ENCODE measurements at regions not wholly inside any gene's neighbourhood (a gene's known extent, or its start where the extent isn't known, plus 50 kb on each side); places are given as distances from the start of the nearest gene placed in this dataset.

DNA sequence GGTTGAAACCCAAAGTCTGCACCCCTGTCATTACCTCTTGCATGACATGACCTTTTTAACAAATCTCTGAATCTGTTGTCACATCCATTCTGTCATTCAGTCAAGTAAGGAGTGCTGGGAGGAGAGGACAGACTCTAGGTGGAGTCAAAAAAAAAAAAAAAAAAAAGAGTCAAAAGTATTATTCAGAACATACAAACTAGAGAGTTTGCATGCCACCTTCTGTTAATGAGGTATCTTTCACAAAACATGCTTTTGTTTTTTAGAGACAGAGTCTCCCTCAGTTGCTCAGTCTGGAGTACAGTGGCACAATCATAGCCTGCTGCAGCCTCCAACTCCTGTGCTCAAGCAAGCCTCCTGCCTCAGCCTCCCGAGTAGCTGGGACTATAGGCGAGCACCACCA is 81.6 kb upstream of the ARMC3 start:
- no peaks in the 10 kb centered on the region for H3K36me3 ChIP-seq
- TF ChIP-seq, protein P1, sequence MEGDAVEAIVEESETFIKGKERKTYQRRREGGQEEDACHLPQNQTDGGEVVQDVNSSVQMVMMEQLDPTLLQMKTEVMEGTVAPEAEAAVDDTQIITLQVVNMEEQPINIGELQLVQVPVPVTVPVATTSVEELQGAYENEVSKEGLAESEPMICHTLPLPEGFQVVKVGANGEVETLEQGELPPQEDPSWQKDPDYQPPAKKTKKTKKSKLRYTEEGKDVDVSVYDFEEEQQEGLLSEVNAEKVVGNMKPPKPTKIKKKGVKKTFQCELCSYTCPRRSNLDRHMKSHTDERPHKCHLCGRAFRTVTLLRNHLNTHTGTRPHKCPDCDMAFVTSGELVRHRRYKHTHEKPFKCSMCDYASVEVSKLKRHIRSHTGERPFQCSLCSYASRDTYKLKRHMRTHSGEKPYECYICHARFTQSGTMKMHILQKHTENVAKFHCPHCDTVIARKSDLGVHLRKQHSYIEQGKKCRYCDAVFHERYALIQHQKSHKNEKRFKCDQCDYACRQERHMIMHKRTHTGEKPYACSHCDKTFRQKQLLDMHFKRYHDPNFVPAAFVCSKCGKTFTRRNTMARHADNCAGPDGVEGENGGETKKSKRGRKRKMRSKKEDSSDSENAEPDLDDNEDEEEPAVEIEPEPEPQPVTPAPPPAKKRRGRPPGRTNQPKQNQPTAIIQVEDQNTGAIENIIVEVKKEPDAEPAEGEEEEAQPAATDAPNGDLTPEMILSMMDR (IDR thresholded peaks at IDR 0.05): no peak
- intact Hi-C loops (cut with DNase I): no loop called here
- no peak overlapping the region for H3K4me3 ChIP-seq
- H3K27me3 ChIP-seq: no peaks in the 10 kb centered on the region
- DNase-seq: no peak
- no peak for ATAC-seq
- H3K27ac ChIP-seq: no peak overlapping the region
- peaks cover 15% of the 10 kb centered on the region for H3K4me1 ChIP-seq
- no peaks in the 10 kb centered on the region for H3K9me3 ChIP-seq

DNA sequence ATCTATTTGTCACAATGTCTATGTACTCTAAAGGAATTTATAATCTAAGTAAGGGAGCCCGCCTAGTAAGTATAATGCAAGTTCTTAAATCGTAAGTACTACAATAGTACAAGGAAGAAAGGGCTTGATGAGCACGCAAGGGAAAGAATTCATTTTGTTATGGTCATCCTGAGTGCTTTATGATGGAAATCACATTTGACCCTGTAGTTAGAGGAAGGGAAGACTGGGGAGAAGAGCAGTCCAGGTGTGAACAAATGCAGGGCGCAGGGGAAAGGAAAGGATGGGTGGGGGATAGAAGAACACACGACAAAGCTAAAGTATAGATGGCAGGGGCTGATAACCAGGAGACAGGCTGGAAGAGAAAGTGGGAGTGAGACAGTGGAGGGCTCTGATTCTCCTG is 88.2 kb upstream of the ARMC3 start:
- TF ChIP-seq, protein P1 (IDR thresholded peaks at IDR 0.05): no peak
- Histone ChIP-seq H3K9me3 (no peaks in the 10 kb centered on the region), H3K4me3 (no peak overlapping the region), H3K4me1 (no peaks in the 10 kb centered on the region), H3K27me3 (no peaks in the 10 kb centered on the region), H3K27ac (no peak overlapping the region), H3K36me3 (no peaks in the 10 kb centered on the region)
- intact Hi-C loops (cut with DNase I): no loop called here
- no peak for DNase-seq
- ATAC-seq: no peak

DNA sequence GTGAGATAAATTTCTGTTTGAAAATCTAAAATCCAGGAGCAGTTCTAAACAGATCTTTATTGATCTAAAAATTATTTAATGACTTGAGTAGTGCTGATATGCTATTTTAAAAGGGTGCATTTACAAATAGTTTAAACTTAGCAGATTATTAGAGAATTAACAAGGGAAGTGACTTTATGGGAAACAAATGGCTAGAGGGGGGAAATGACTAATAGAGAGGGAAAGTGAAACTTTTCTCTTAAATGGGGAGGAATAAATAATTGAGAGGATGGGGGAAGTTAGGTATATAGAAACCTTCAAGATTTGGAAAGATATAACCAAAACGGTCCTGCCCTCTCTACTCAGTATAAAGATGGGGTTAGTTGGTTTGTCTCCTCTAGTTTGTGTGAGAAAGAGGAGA is 90.1 kb upstream of the ARMC3 start:
- Histone ChIP-seq H3K27me3 (no peaks in the 10 kb centered on the region), H3K27ac (no peak overlapping the region), H3K9me3 (no peaks in the 10 kb centered on the region), H3K36me3 (no peaks in the 10 kb centered on the region), H3K4me3 (no peak overlapping the region), H3K4me1 (no peaks in the 10 kb centered on the region)
- TF ChIP-seq, protein P1 (IDR thresholded peaks at IDR 0.05): no peak
- ATAC-seq (no peak), DNase-seq (no peak)
- intact Hi-C loops (cut with DNase I): no loop called here

DNA sequence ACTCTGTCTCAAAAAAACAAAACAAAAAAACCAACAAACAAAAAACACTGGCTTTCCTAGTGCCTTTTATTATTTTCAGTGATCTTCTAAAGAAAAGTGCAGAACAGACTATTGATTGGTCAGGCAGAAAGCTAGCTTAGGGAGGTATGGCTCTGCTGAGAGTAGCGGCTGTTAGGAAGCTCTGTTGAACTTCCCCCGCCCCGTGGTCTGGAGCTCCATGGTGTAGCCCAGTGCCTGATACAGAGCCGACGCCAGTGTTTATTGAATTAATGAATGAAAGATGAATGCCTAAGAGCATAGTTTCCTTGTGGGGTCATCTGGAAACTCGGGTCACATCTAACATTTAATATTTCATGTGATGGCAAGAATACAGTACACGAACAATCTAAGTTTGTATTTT is 90.5 kb upstream of the ARMC3 start:
- ATAC-seq: no peak
- TF ChIP-seq, protein P1 (IDR thresholded peaks at IDR 0.05): no peak

DNA sequence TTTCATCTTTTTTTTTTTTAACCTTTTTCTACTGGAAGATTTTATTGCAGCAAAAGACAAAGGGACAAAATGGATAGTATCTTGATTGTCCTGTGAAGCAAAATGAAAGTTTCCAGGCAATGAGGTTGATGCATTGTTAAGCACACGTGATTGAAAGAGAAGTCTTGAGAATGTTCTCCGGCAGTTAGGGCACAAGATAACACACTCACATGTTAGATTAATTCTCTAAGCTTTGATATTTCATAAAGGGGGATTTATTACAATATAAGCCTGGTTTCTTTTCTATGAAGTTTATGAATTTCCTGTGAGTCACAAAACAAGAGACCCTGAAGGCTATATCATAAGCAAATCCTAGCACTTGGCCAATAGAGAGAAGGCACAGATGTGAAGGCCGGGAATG is 93.4 kb upstream of the ARMC3 start:
- DNase-seq (no peak), ATAC-seq (no peak)
- no peaks in the 10 kb centered on the region for H3K4me1 ChIP-seq
- H3K36me3 ChIP-seq: no peaks in the 10 kb centered on the region
- no peak overlapping the region for H3K27ac ChIP-seq
- intact Hi-C loops (cut with DNase I): no loop called here
- no peak overlapping the region for H3K4me3 ChIP-seq
- TF ChIP-seq, protein P1 (IDR thresholded peaks at IDR 0.05): no peak
- H3K9me3 ChIP-seq: no peaks in the 10 kb centered on the region
- no peaks in the 10 kb centered on the region for H3K27me3 ChIP-seq

More for the DNA sequence above, 90.5 kb upstream of the ARMC3 start:
- Histone ChIP-seq H3K27me3 (no peaks in the 10 kb centered on the region), H3K9me3 (no peaks in the 10 kb centered on the region), H3K4me3 (no peak overlapping the region), H3K36me3 (no peaks in the 10 kb centered on the region), H3K4me1 (no peaks in the 10 kb centered on the region), H3K27ac (no peak overlapping the region)
- no peak for DNase-seq
- intact Hi-C loops (cut with DNase I): no loop called here

DNA sequence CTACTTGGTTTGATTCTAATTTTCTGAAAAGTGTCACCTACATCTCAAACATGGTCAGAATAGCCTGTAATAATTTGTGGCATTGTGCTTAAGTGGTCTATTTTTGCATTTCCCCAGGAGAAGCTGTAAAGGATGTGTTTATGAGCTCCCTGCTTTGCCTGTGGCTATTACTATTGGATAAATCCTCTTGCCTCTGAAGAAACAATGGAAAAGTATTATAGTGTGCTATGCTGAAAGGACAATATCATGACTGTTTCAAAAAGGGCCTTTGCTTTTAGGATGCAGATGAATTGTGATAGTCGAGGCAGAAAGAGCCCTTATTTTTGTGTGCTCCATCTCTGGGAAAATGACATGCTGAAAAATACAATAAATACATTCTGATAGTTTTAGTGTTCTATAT is 94.1 kb upstream of the ARMC3 start:
- intact Hi-C loops (cut with DNase I): no loop called here
- H3K27ac ChIP-seq: no peak overlapping the region
- no peaks in the 10 kb centered on the region for H3K4me1 ChIP-seq
- DNase-seq: no peak
- no peak overlapping the region for H3K4me3 ChIP-seq
- H3K27me3 ChIP-seq: no peaks in the 10 kb centered on the region
- H3K36me3 ChIP-seq: no peaks in the 10 kb centered on the region
- ATAC-seq: no peak
- H3K9me3 ChIP-seq: no peaks in the 10 kb centered on the region
- TF ChIP-seq, protein P1 (IDR thresholded peaks at IDR 0.05): no peak

All from upper lobe of right lung (tissue), 1 donor.